ACHN (cell line): ENCODE measurements at regions not wholly inside any gene's neighbourhood (a gene's known extent, or its start where the extent isn't known, plus 50 kb on each side); places are given as distances from the start of the nearest gene placed in this dataset.
"Not testable (repeated sequence)": the region's sequence is repeated elsewhere in the genome, so short reads cannot be mapped to it uniquely, and the experiment has no call there.

Experiments
- DNase-seq: peaks from one replicate; pipeline ENCODE4 v3.0.0-alpha.2; 2015
- in situ Hi-C: cut with HindIII; loops from 2 replicates; pipeline ENCODE4 v1.10.0; 2017; ENCODE audit warnings: low sequenced_read_pairs, low pct_ligation_motif_present, low pct_unique_long_range_greater_than_20kb

DNA sequence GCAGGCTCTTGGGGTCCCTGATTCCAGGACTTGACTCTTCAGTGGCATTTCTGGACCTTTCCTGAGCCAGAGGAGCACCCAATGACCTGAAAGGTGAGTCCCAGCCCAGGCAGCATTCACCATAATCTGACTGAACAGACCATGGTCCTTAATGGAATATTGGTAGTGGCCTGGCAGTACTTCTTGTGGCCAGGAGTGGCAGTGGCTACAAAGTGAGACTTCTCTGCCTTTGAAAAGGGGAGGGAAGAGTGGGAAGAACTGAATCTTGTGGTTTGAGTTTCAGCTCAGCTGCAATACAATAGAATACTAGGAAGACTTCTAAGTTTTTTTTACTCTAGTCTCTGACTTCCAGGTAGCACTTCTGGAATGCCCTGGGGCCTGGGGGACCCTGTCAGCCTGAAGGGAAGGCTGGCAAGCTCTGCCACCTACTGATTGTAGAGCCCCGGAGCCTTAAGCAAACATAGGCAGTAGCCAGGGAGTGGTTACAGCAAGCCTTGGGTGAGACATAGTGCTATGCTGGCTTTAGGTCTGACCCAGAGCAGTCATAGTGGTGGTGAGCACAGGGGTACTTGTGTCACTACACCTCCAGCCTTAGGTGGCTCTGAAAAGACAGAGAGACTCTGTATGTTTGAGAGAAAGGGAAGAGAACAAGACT is 674.2 kb upstream of the MANEA start:
- in situ Hi-C loops, result no loop called here
- DNase-seq, result no peak

DNA sequence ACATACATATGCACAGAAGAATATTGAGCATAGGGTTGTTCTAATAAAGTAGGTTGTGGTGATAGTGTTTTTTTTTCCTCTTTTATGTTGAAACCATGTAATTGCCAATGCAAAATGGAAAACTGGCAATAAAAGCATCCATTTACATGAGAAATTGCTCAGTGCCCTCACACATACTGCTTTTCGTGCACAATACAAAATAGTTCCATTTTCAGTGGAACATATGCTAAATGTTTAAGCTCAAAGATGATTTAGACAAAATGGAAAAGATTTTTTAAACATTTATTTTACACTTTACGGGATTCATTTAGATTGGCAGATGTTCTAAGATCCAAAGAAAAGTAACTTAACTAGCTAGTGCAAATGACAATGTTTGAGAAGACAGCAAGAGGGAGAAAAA is 678.1 kb upstream of the MANEA start:
- no peak for DNase-seq
- in situ Hi-C loops, result no loop called here

DNA sequence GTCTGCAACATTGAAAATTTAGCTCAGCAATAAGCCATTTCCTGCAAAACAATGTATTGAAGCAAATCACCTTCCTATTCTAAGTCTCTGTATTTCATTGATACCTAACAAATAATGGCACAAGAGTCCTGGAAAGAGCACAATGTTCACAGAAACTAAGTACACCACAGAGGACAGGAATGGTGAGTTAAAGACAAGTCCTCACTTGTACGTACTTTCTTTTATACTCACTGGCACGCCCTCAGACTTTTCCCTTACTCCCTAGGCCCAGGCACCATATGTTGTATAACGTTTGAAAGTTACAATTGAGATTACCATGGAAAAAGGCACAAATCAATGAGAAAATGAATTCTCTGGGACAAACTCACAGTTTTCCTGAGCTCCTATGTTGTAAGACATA is 683.0 kb upstream of the MANEA start:
- DNase-seq, result no peak
- in situ Hi-C loops, result no loop called here

DNA sequence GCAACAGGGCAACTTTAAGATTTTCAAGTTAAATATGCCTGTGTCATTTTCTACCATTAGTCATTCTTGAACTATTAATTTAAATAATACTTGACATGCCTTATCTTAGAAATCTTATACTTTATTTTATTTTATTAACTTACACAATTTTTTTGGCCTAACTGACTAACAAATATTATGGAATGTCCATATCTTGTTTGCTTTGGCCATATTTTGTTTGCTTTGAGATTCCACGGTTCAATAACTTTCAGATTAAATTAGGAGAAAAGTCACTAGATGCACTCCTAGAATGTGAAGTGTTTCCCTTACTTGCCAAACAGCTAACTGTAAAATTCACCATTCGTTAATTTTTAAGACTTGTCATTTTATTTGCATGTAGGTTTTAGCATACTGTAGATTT is 684.0 kb upstream of the MANEA start:
- DNase-seq, result no peak
- in situ Hi-C loops, result no loop called here

DNA sequence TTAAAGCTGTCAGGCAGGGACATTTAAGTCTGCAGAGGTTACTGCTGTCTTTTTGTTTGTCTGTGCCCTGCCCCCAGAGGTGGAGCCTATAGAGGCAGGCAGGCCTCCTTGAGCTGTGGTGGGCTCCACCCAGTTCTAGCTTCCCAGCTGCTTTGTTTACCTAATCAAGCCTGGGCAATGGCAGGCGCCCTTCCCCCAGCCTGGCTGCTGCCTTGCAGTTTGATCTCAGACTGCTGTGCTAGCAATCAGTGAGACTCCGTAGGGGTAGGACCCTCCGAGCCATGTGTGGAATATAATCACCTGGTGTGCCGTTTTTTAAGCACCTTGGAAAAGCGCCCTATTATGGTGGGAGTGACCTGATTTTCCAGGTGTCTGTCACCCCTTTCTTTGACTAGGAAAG is 703.5 kb upstream of the MANEA start:
- DNase-seq, in situ Hi-C loops: not testable (repeated sequence)

DNA sequence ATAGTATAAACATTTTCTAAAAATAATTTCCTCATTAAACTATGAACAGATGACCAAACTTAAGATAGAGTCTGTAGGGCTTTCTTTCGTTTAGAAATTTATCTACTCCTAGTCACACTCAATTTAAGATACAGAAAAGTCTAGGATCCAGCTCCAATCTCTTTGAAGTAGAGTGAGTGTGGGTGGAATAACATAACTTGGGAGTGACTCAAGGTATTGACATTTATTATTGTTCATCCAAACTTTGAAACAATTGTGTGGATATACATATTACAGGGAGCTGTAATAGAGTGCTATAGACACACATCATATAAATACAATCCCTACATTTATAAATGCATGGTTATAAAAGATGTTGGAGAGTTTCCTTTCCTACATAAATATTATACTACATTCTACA is 715.2 kb upstream of the MANEA start:
- in situ Hi-C loops, result no loop called here
- no peak for DNase-seq

DNA sequence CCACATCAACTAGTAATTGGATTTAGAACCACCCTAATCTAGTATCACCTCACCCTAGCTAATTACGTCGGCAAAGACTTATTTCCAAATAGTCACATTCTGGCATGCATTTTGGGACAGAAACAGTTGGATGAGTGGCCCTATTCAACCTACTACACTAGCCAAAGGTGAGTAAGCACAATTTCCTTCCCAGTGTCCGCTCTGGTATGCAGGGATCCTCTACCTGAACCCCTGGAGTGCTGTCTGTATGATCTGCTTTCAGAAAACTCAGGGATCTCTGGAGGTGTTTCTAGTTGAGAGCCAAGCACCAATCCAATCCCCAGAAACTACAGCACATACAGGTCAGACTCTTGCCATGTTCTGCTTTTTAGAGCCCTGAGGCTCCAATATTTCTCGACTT is 717.4 kb upstream of the MANEA start:
- in situ Hi-C loops, result no loop called here
- no peak for DNase-seq

DNA sequence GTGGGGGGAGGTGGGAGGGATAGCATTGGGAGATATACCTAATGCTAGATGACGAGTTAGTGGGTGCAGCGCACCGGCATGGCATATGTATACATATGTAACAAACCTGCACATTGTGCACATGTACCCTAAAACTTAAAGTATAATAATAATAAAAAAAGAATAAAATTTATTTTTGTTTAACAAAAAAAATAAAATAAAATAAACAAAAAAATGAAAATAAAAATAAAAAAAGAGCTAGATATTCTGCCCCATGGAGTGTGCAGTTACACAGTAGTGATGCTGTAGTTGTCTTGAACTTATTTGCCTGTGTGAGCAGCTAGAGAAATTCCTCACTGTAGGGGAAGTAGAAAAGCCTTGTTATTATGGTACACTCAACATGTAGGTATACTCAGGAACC is 720.3 kb upstream of the MANEA start:
- in situ Hi-C loops, DNase-seq: not testable (repeated sequence)

DNA sequence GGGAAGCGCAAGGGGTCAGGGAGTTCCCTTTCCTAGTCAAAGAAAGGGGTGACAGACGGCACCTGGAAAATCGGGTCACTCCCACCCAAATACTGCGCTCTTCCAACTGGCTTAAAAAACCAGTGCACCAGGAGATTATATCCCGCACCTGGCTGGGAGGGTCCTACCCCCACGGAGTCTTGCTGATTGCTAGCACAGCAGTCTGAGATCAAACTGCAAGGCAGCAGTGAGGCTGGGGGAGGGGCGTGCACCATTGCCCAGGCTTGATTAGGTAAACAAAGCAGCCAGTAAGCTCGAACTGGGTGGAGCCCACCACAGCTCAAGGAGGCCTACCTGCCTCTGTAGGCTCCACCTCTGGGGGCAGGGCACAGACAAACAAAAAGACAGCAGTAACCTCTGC is 726.0 kb upstream of the MANEA start:
- DNase-seq, in situ Hi-C loops: not testable (repeated sequence)

DNA sequence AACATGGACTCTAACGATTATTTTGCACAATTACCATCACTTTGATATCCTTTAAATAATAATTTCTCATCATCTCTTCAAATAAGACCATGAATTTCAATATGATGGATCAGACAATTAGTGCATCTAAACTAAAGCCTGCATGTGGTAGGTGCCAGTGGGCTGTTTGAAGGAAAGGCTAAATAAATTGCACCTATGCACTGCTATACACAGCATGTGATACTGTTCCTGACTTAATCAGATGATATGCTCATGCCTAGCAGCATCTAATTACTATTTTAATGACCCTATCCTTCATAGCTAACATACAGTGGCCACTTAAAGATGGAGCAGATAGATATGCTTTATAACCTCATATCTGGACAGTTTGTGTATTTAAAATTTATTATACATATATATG is 731.6 kb upstream of the MANEA start:
- in situ Hi-C loops, result no loop called here

DNA sequence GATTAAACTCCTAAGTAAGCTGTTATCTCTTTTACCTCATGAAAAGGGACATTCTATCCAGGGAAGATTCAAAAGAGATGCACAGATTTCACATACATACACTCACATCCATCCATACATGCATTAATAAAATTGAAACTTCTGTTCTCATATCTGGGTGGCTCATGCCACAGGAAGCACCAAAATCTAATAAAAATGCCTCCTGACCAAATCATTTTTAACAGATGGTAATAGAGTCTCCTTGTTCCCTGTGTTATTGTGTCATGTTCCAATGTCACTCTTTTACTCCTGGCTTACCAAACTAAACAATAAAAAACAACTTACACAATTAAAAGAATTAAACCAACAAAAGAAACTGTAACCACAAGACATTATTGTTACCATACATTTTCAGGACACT is 742.1 kb upstream of the MANEA start:
- no peak for DNase-seq
- in situ Hi-C loops, result no loop called here

More for the DNA sequence above, 731.6 kb upstream of the MANEA start:
- no peak for DNase-seq

DNA sequence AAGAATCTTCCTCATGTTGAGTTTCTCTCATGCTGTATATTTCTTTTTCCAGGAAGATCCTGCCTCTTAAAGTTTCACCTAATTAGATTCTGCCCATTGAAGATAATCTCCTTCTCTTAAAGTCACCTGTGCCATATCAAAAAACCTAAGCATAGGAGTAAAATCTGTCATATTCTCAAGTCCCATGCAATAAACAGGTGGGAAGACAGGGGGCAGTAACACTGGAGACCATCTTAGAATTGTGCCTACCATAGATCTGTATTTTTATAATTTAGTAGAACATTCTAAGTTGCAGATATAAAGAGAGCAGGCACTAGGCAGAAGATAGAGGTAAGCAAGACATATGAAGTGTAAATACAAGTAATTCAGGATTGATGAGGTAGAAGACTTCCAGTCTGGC is 763.5 kb upstream of the MANEA start:
- in situ Hi-C loops, result no loop called here
- DNase-seq, result no peak

DNA sequence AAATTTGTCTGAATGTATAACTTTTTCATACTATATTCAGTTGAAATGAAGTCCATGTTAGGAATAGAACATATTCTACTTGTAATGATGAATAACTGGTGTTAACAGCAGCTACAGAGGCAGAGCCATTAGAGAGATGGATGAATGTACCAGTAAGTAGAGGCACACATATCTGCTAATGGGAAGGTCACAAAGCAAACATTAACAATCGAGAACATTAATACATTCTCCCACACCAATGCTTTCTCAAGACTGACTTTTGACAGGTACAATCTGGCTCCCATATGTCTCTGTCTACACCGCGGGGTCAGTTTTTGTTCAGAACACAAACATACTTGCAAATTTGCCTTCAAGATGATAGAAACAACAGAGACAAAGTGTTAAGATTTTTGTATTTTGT is 776.0 kb upstream of the MANEA start:
- DNase-seq, result no peak
- in situ Hi-C loops, result no loop called here

DNA sequence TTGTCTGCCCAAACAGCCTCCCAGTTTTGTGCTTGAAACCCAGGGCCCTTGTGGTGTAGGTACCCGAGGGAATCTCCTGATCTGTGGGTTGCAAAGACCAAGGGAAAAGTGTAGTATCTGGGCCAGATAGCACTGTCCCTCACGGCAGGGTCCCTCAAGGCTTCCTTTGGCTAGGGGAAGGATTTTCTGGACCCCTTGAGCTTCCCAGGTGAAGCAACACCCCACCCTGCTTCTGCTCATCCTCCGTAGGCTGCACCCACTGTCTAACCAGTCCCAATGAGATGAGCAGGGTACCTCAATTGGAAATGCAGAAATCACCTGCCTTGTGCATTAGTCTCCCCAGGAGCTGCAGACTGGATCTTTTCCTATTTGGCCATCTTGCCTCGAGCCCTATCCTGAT is 791.8 kb upstream of the MANEA start:
- no peak for DNase-seq
- in situ Hi-C loops, result no loop called here

DNA sequence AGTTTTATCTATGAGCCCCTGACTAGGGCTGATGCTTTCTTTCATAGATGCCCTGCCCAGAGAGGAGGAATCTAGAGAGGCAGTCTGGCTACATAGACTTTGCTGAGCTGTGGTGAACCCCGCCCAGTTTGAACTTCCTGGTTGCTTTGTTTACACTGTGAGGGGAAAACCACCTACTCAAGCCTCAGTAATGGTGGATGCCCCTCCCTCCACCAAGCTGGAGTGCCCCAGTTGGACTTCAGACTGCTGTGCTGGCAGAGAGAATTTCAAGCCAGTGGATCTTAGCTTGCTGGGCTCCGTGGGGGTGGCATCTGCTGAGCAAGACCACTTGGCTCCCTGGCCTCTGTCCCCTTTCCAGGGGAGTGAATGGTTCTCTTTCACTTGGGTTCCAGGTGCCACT is 792.3 kb upstream of the MANEA start:
- in situ Hi-C loops, DNase-seq: not testable (repeated sequence)

DNA sequence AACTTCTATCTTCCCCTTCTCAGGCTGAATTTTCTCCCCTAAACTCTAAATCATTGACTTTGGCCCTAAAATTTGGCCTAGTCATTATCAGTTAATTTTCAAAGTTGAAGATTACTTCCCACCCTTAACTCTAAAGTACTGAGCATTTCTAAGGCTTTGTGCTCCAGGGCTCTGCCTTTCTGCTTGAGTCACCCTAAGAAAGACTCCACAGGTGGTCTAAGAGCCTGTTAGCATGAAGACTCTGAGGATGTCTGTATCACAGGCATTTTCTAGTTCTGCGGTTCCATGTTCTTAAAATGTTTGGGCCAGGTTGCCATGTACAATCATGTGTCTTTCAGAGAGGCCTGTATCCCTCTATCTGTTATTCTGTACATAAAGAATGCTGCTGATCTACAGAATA is 808.1 kb upstream of the MANEA start:
- DNase-seq, result no peak
- in situ Hi-C loops, result no loop called here

DNA sequence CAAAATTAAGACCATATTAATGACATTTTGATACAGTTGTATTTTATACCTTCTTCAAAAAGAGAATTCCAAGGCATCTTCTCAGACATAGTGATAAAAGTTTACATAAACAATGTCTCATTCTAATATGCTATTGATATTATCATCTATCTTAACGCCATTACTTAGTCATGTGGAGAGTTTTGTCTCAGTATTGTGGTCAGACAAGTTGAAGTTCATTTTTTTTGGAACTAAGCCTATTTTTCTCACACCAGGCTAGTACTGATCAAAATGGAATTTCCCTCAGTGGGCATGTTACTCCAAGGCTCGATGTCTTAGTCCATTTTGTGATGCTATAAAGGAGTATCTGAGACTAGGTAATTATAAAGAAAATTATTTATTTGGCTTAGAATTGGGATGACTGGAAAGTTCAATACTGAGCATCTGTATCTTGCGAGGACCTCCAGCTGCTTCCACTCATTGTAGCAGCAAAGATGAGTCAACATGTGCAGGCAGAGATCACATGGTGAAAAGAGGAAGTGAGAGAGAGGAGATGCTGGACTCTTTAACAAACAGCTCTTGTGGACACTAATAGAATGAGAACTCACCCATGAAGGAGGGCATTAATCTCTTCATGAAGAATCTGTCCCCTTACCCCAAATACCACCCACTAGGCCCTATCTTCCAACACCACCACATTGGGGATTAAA is 825.5 kb upstream of the MANEA start:
- DNase-seq, result no peak
- in situ Hi-C loops, result no loop called here

DNA sequence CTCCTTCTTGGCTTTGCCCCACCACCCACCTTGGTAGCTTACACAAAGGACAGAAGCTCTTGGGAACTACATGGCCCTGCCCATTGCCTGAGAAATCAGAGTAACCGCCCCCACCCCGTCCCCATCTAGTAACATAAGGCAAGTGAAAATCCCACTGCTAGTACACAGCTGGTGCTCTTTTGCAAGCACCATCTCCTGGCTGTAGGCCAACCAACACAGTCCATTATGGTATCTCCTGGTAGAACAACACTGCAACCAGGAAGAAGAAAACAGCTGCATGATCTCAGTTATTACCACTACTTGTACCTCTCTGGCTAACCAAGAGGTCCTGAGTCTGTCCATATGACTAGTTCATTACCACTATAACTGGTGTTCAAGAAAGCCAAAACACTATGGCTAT is 841.1 kb upstream of the MANEA start:
- no peak for DNase-seq
- in situ Hi-C loops, result no loop called here

DNA sequence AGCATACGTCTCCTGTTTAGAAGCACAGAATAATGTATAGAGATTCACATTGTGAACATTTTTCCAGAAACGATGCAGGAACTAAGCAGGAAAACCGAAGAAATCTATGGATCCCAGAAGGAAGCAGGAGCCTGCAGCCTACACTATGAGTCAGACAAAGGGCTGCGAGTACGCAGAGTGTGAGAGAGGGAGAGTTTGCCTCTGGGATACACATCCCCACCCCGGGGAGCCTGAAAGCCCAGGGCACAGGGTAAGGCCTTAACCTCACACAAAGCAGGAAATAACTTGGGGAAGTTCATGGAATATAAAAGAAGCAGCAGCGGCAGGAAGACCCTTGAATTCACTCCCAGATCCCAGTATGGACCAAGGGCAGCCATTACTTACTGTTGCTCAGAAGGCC is 842.1 kb upstream of the MANEA start:
- in situ Hi-C loops, result no loop called here
- no peak for DNase-seq

DNA sequence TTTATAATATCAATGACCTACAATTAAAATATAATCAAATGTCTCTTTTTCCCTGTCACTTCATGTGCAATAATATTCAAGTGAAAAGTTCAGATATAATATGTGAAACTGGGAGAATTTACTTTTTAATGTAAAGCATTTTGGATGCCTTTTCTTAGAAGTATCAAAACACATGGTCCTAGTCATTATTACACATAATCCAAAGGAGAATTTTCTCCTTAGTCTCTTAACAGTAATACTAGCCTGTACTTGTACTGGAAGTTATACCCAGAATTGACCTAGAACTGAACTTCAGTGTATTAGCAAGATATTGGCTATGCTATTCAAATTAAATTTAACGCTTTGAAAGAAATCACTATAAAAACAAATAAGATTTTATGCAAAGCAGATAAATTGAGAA is 842.6 kb upstream of the MANEA start:
- in situ Hi-C loops, result no loop called here
- no peak for DNase-seq
